HG02588 (cell line): ENCODE measurements at regions not wholly inside any gene's neighbourhood (a gene's known extent, or its start where the extent isn't known, plus 50 kb on each side); places are given as distances from the start of the nearest gene placed in this dataset.
"Not testable (repeated sequence)": the region's sequence is repeated elsewhere in the genome, so short reads cannot be mapped to it uniquely, and the experiment has no call there.

Source experiments
- ATAC-seq: cut with Tn5 transposase; IDR thresholded peaks from one replicate; pipeline ENCODE4 v1.9.1; 2021; ENCODE audit warnings: mild to moderate bottlenecking, moderate library complexity; ENCODE audit not compliant: unreplicated experiment

DNA sequence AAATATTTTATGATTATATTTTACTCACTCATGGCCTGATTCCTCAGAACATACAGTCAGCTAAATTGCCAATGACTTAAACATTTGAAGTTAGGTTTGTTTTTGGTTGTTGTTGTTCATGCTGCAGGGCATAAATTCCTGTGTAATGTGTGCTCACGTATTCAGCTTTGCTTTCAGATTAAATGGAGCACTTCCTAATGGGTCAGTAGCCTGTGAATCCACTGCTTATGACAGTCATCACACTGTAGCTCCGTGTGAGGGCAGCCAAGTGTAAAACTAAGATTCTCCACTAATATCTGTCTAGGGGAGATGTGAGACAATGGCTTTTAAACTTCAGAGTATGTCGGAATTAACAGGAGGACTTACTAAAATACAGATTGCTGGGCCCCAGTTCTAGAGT is 955.8 kb downstream of the SPATA31A7 start:
- not testable (repeated sequence) for ATAC-seq
